ENCODE measurements at regions not wholly inside any gene's neighbourhood (a gene's known extent, or its start where the extent isn't known, plus 50 kb on each side); places are given as distances from the start of the nearest gene placed in this dataset.

GRCh38 chr11:13818325-13818724 lies 144.2 kb upstream of the SPON1 start (continued):
- no peak for TF ChIP-seq REST (IDR thresholded peaks at IDR 0.05; ENCODE audit: unreplicated experiment)
- TF ChIP-seq ZNF331 (CRISPR knock-in tag; IDR thresholded peaks at IDR 0.05; ENCODE audit: low read depth) = no peak
- TF ChIP-seq ZNF114 (CRISPR knock-in tag; IDR thresholded peaks at IDR 0.05) = no peak
- TF ChIP-seq NANOG (IDR thresholded peaks at IDR 0.05; ENCODE audit: borderline replicate concordance) = no peak
- TF ChIP-seq ETS1 (IDR thresholded peaks at IDR 0.05) = no peak
- TF ChIP-seq EZH2 (IDR thresholded peaks at IDR 0.05; ENCODE audit: low read depth, unreplicated experiment) = no peak

- peaks cover 24% of the 10 kb centered on the region for H3K9me3 Mint-ChIP-seq
- Histone ChIP-seq H2AFZ (no peak overlapping the region), H3K36me3 (ENCODE audit: insufficient read depth) (peaks cover 4% of the 10 kb centered on the region; the same call in 1 of the 2 replicates), H3K9me2 (ENCODE audit: insufficient read depth) (peaks cover 9% of the 10 kb centered on the region; the same call in 1 of the 2 replicates), H3K27me3 (ENCODE audit: insufficient read depth) (no peaks in the 10 kb centered on the region), H3K79me2 (replicated peaks; ENCODE audit: insufficient read depth) (no peaks in the 10 kb centered on the region), H3F3A (replicated peaks; ENCODE audit: low read depth) (no peaks in the 10 kb centered on the region), H3K4me2 (no peak overlapping the region), H3K27ac (ENCODE audit: low read depth) (no peak overlapping the region), H4K20me1 (replicated peaks; ENCODE audit: insufficient read depth) (no peaks in the 10 kb centered on the region), H3K4me3 (no peak overlapping the region), H3K4me1 (ENCODE audit: insufficient read depth) (no peaks in the 10 kb centered on the region)
- peaks cover 2% of the 10 kb centered on the region for H3K27me3 Mint-ChIP-seq (ENCODE audit: insufficient read depth, low read depth, poor library complexity)
- DNase-seq (ENCODE audit: low spot score) (no peak), ATAC-seq (no peak)
- H3K27ac Mint-ChIP-seq = no peak overlapping the region
- peaks cover 18% of the 10 kb centered on the region for H3K36me3 Mint-ChIP-seq (ENCODE audit: low read depth)
- H3K4me1 Mint-ChIP-seq = no peaks in the 10 kb centered on the region
- H3K4me3 Mint-ChIP-seq = no peak overlapping the region
- TF ChIP-seq EZH2 (IDR thresholded peaks at IDR 0.05; ENCODE audit: low read depth, unreplicated experiment) = no peak
- no peak for TF ChIP-seq ZNF462 (CRISPR knock-in tag; IDR thresholded peaks at IDR 0.05)
- TF ChIP-seq CREB1 (CRISPR knock-in tag; IDR thresholded peaks at IDR 0.05; ENCODE audit: low read depth) = no peak
- TF ChIP-seq JUNB (IDR thresholded peaks at IDR 0.05; ENCODE audit: unreplicated experiment) = no peak
- no peak for TF ChIP-seq ZNF331 (CRISPR knock-in tag; IDR thresholded peaks at IDR 0.05; ENCODE audit: low read depth)
- no peak for TF ChIP-seq CTCF (conservative IDR thresholded peaks at IDR 0.05; ENCODE audit: low read depth in 2 of 2)
These were observed 135.8 kb upstream of the SPON1 start for GRCh38 chr11:13826505-13827278.
